ENCODE measurements at regions not wholly inside any gene's neighbourhood (a gene's known extent, or its start where the extent isn't known, plus 50 kb on each side); places are given as distances from the start of the nearest gene placed in this dataset.

GRCh38 chr6:104621396-104621795 is 238.3 kb downstream of the HACE1 start:
- H3K27ac ChIP-seq (replicated peaks in 1 of 4), result no peak overlapping the region
- 79% methylated on average over 2 of the region's 2 CpGs for WGBS
- intact Hi-C loops (cut with DNase I), result no loop called here
- no peak for DNase-seq (ENCODE audit: extremely low spot score)
- no peaks in the 10 kb centered on the region for H3K9me3 ChIP-seq
- H3K4me1 ChIP-seq, result no peaks in the 10 kb centered on the region
- H3K36me3 ChIP-seq, result no peaks in the 10 kb centered on the region
- TF ChIP-seq EP300 (IDR thresholded peaks at IDR 0.05) (no peak), CTCF (IDR thresholded peaks at IDR 0.05) (no peak), POLR2AphosphoS5 (IDR thresholded peaks at IDR 0.05) (no peak), POLR2A (IDR thresholded peaks at IDR 0.05; ENCODE audit: low read depth) (no peak)
- H3K4me3 ChIP-seq, result no peak overlapping the region
- H3K27me3 ChIP-seq, result no peaks in the 10 kb centered on the region

DNA sequence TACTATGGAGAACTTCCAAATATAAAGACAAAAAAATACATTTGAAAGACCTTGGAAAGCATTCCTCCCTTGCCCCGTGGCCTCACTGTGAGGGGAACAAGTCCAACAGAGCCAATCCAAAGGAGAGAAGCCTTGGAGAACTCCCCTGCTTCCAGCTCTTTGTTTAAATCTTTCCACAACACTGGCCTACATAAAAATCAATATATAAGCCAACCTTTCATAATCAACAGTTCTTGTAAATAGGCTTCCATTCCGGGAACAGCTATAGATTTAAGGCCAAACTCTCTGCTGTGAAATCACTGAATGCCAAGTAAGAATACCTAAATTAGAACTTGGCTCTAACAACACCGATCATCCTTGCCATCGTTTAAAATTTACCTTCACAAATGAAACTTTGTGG is 242.1 kb downstream of the HACE1 start:
- H3K4me1 ChIP-seq, result peaks cover 0 to 11% (median 4%) of the 10 kb centered on the region in 4 donors
- intact Hi-C loops (cut with DNase I), result no loop called here
- no peak for DNase-seq (ENCODE audit: extremely low spot score)
- no peaks in the 10 kb centered on the region for H3K27me3 ChIP-seq
- 38% methylated on average over 4 of the region's 4 CpGs for WGBS
- H3K4me3 ChIP-seq, result no peak overlapping the region
- H3K27ac ChIP-seq (replicated peaks in 1 of 4), result no peak overlapping the region
- no peaks in the 10 kb centered on the region for H3K9me3 ChIP-seq
- no peak for TF ChIP-seq CTCF (IDR thresholded peaks at IDR 0.05)
- TF ChIP-seq POLR2A (IDR thresholded peaks at IDR 0.05; ENCODE audit: low read depth), result no peak
- no peak for TF ChIP-seq EP300 (IDR thresholded peaks at IDR 0.05)
- no peaks in the 10 kb centered on the region for H3K36me3 ChIP-seq

- intact Hi-C loops (cut with DNase I), result no loop called here
- Histone ChIP-seq H3K9me3 (no peaks in the 10 kb centered on the region), H3K4me1 (peaks cover 0 to 11% (median 4%) of the 10 kb centered on the region in 4 donors), H3K4me3 (no peak overlapping the region), H3K27ac (replicated peaks in 1 of 4) (no peak overlapping the region), H3K27me3 (no peaks in the 10 kb centered on the region), H3K36me3 (no peaks in the 10 kb centered on the region)
- no peak for DNase-seq (ENCODE audit: extremely low spot score)
- 95% methylated on average over 1 of the region's 1 CpG for WGBS
- TF ChIP-seq EP300 (IDR thresholded peaks at IDR 0.05), result no peak
- TF ChIP-seq CTCF (IDR thresholded peaks at IDR 0.05), result no peak
- no peak for TF ChIP-seq POLR2A (IDR thresholded peaks at IDR 0.05; ENCODE audit: low read depth)
- TF ChIP-seq POLR2AphosphoS5 (IDR thresholded peaks at IDR 0.05), result no peak
Observed at GRCh38 chr6:104614394-104614793, 245.3 kb downstream of the HACE1 start.

DNA sequence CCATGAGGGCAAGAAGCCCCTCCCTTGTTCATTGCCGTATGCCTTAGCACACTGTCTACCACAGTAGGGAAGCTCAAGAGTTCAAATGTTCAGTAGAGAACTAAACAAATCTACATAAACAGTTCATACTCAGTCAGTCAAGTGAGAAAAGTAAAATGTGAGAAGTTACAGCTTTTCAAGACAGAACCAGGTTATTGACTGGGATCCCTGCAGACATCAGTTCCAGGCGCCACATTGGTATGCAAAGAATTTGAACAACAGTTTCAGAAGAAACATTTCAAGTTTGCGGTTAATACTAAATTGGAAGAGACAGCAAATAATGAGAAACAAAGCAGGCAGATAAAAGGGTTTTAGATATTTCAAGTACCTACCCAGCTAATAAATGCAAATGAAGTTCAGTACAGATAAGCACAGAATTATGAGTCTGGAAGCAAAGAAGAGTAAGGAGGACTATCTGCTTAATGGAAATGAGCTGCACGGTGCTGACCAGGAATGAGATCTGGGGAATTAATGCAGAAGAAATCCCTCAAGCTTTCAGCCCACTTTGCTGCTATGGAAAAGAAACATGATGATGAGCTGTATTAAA is 246.2 kb downstream of the HACE1 start:
- intact Hi-C loops (cut with DNase I), result no loop called here
- Histone ChIP-seq H3K4me1 (peaks cover 0 to 11% (median 4%) of the 10 kb centered on the region in 4 donors), H3K27me3 (no peaks in the 10 kb centered on the region), H3K36me3 (no peaks in the 10 kb centered on the region), H3K27ac (replicated peaks in 1 of 4) (no peak overlapping the region), H3K9me3 (no peaks in the 10 kb centered on the region), H3K4me3 (no peak overlapping the region)
- no peak for TF ChIP-seq EP300 (IDR thresholded peaks at IDR 0.05)
- no peak for TF ChIP-seq POLR2A (IDR thresholded peaks at IDR 0.05; ENCODE audit: low read depth)
- no peak for TF ChIP-seq POLR2AphosphoS5 (IDR thresholded peaks at IDR 0.05)
- no peak for TF ChIP-seq CTCF (IDR thresholded peaks at IDR 0.05)
- DNase-seq (ENCODE audit: extremely low spot score), result no peak
- 49% methylated on average over 4 of the region's 4 CpGs for WGBS

DNA sequence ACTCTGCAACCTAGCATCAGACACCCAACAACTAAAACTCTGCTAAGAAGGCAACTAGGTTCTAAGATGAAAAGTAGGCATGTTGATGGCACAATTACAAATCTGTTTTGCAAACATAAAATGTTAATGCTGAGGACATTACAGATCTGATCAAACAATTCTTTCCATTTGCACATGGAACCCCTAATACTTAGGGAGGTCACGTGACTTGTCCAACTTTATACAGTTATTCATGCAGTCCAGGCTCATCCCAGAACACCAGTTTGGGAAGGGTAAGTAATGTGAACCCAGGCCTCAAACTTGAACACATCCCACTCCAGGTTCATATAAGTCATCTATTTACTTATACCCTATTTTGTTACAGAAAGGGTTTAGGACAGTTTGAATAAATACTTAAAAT is 247.2 kb downstream of the HACE1 start:
- Histone ChIP-seq H3K36me3 (no peaks in the 10 kb centered on the region), H3K4me1 (peaks cover 0 to 11% (median 4%) of the 10 kb centered on the region in 4 donors), H3K27ac (replicated peaks in 1 of 4) (no peak overlapping the region), H3K4me3 (no peak overlapping the region), H3K27me3 (no peaks in the 10 kb centered on the region), H3K9me3 (no peaks in the 10 kb centered on the region)
- TF ChIP-seq CTCF (IDR thresholded peaks at IDR 0.05) (no peak), POLR2A (IDR thresholded peaks at IDR 0.05; ENCODE audit: low read depth) (no peak), POLR2AphosphoS5 (IDR thresholded peaks at IDR 0.05) (no peak)
- no peak for DNase-seq (ENCODE audit: extremely low spot score)
- intact Hi-C loops (cut with DNase I), result no loop called here
- WGBS, result 50% methylated on average over 1 of the region's 1 CpG

Measured in esophagus muscularis mucosa (tissue), 4 donors.